SKM-1 treated with dmso at 0.1 percent for 144 hours (cell line): ENCODE measurements at regions not wholly inside any gene's neighbourhood (a gene's known extent, or its start where the extent isn't known, plus 50 kb on each side); places are given as distances from the start of the nearest gene placed in this dataset.
"Not testable (repeated sequence)": the region's sequence is repeated elsewhere in the genome, so short reads cannot be mapped to it uniquely, and the experiment has no call there.

Source experiments
- DNase-seq: peaks from one replicate; lab custom pipeline; 2025; ENCODE audit not compliant: unreplicated experiment; lab: John Stamatoyannopoulos, UW

GRCh38 chr13:76663592-76664335 is 222.4 kb downstream of the KCTD12 start:
- DNase-seq: peak; percentile 78

GRCh38 chr13:76659074-76659473 is 227.1 kb downstream of the KCTD12 start:
- not testable (repeated sequence) for DNase-seq

GRCh38 chr13:76656500-76656899 is 229.7 kb downstream of the KCTD12 start:
- peak; percentile 36 for DNase-seq

- DNase-seq: peak; percentile 8
These were observed 230.1 kb downstream of the KCTD12 start for GRCh38 chr13:76656056-76656455.

- DNase-seq: no peak
These were observed 231.9 kb downstream of the KCTD12 start for GRCh38 chr13:76654263-76654662.

GRCh38 chr13:76651286-76651685 is 234.9 kb downstream of the KCTD12 start:
- DNase-seq: no peak

- no peak for DNase-seq
These were observed 238.7 kb downstream of the KCTD12 start for GRCh38 chr13:76647550-76647949.

GRCh38 chr13:76646946-76647345 is 239.3 kb downstream of the KCTD12 start:
- no peak for DNase-seq

GRCh38 chr13:76645632-76646031 is 240.6 kb downstream of the KCTD12 start:
- DNase-seq: no peak

GRCh38 chr13:76644906-76645305 is 241.3 kb downstream of the KCTD12 start:
- no peak for DNase-seq

- DNase-seq: no peak
These were observed 242.6 kb downstream of the KCTD12 start for GRCh38 chr13:76643596-76643995.

- DNase-seq: no peak
These were observed 245.1 kb downstream of the KCTD12 start for GRCh38 chr13:76641056-76641455.

GRCh38 chr13:76638882-76639281 is 247.3 kb downstream of the KCTD12 start:
- no peak for DNase-seq

GRCh38 chr13:76638181-76638580 is 248.0 kb downstream of the KCTD12 start:
- no peak for DNase-seq

- no peak for DNase-seq
These were observed 248.5 kb downstream of the KCTD12 start for GRCh38 chr13:76637641-76638141.

- no peak for DNase-seq
These were observed 249.4 kb downstream of the KCTD12 start for GRCh38 chr13:76636829-76637228.

GRCh38 chr13:76635232-76636230 is 250.7 kb downstream of the KCTD12 start:
- DNase-seq: no peak

- DNase-seq: no peak
These were observed 251.6 kb downstream of the KCTD12 start for GRCh38 chr13:76634431-76635191.

GRCh38 chr13:76632401-76633044 is 253.7 kb downstream of the KCTD12 start:
- no peak for DNase-seq

GRCh38 chr13:76630629-76631230 is 255.5 kb downstream of the KCTD12 start:
- no peak for DNase-seq
